GM12878 (cell line): ENCODE measurements at regions not wholly inside any gene's neighbourhood (a gene's known extent, or its start where the extent isn't known, plus 50 kb on each side); places are given as distances from the start of the nearest gene placed in this dataset.

ENCODE experiments used
- ATF7 ChIP-seq: fragments of 450-650 bp; IDR thresholded peaks from 2 replicates; pipeline ENCODE4 v1.6.1; 2016; ENCODE audit warnings: low read depth, mild to moderate bottlenecking
- DPF2 ChIP-seq: fragments of 450-650 bp; IDR thresholded peaks from 2 replicates; pipeline ENCODE4 v1.6.1; 2017; ENCODE audit warnings: mild to moderate bottlenecking
- ETV6 ChIP-seq, 2 experiments: fragments of 450-650 bp in 1 of 2; IDR thresholded peaks in 1 of 2; conservative IDR thresholded peaks in 1 of 2; 2 replicates each; pipeline ENCODE4 v1.6.1; 2014; ENCODE audit warnings: antibody characterized with exemption in 1 of 2, borderline replicate concordance in 1 of 2, low read depth in 1 of 2, mild to moderate bottlenecking in 1 of 2, moderate library complexity in 1 of 2
- EZH2 ChIP-seq: IDR thresholded peaks from 2 replicates; pipeline ENCODE4 v1.6.1; 2012; ENCODE audit warnings: low read depth, mild to moderate bottlenecking, control low read depth, inconsistent platforms, low read length, borderline replicate concordance; ENCODE audit not compliant: control insufficient read depth
- FOXK2 ChIP-seq: fragments of 450-650 bp; IDR thresholded peaks from 2 replicates; pipeline ENCODE4 v1.6.1; 2017; ENCODE audit warnings: mild to moderate bottlenecking, moderate library complexity
- KDM1A ChIP-seq: fragments of 200-600 bp; sonication (generic); IDR thresholded peaks from 2 replicates; pipeline ENCODE4 v1.6.1; 2016; ENCODE audit warnings: borderline replicate concordance
- KLF5 ChIP-seq: fragments of 450-650 bp; IDR thresholded peaks from 2 replicates; pipeline ENCODE4 v1.6.1; 2014; ENCODE audit warnings: mild to moderate bottlenecking; ENCODE audit not compliant: partially characterized antibody
- LARP7 ChIP-seq: fragments of 450-650 bp; IDR thresholded peaks from 2 replicates; pipeline ENCODE4 v1.6.1; 2017; ENCODE audit warnings: mild to moderate bottlenecking
- MXI1 ChIP-seq: fragments of 150-350 bp; IDR thresholded peaks from 2 replicates; pipeline ENCODE4 v1.6.1; 2011; ENCODE audit warnings: low read depth, mild to moderate bottlenecking, inconsistent platforms, low read length, improper control_type of control experiment
- MYC ChIP-seq: IDR thresholded peaks from 2 replicates; pipeline ENCODE4 v1.6.1; 2011; ENCODE audit warnings: mild to moderate bottlenecking, low read length, moderate library complexity, inconsistent platforms; ENCODE audit not compliant: insufficient read depth, insufficient replicate concordance, insufficient read length, severe bottlenecking
- NR2C1 ChIP-seq: fragments of 450-650 bp; IDR thresholded peaks from 2 replicates; pipeline ENCODE4 v1.6.1; 2017; ENCODE audit warnings: antibody characterized with exemption, mild to moderate bottlenecking, moderate library complexity
- PAX5 ChIP-seq: IDR thresholded peaks from 2 replicates; pipeline ENCODE4 v1.6.1; 2011; ENCODE audit warnings: low read depth, low read length, borderline replicate concordance
- POLR2A ChIP-seq: IDR thresholded peaks from 2 replicates; pipeline ENCODE4 v1.6.1; 2011; ENCODE audit warnings: low read depth, mild to moderate bottlenecking, low read length
- RB1 ChIP-seq: fragments of 450-650 bp; formaldehyde crosslinking; IDR thresholded peaks from 2 replicates; pipeline ENCODE4 v1.6.1; 2017; ENCODE audit warnings: mild to moderate bottlenecking, borderline replicate concordance
- RBBP5 ChIP-seq: fragments of 200-600 bp; sonication (generic); conservative IDR thresholded peaks from 2 replicates; pipeline ENCODE4 v1.6.1; 2016
- SMARCA5 ChIP-seq: fragments of 450-650 bp; IDR thresholded peaks from 2 replicates; pipeline ENCODE4 v1.6.1; 2017; ENCODE audit warnings: mild to moderate bottlenecking
- TF ChIP-seq, protein P1 (sequence below): fragments of 450-650 bp; IDR thresholded peaks from 2 replicates; pipeline ENCODE4 v1.6.1; 2016; ENCODE audit warnings: mild to moderate bottlenecking
- TF ChIP-seq, protein P2 (sequence below), 3 experiments: IDR thresholded peaks in 2 of 3; conservative IDR thresholded peaks in 1 of 3; 2 replicates each; pipeline ENCODE4 v1.5.1; 2011; ENCODE audit warnings: low read depth in 3 of 3, low read length in 3 of 3, mild to moderate bottlenecking in 3 of 3, control low read depth in 2 of 3, moderate library complexity in 2 of 3, inconsistent platforms in 1 of 3, mixed read lengths in 1 of 3; ENCODE audit not compliant: control insufficient read depth in 2 of 3, insufficient read depth in 1 of 3; ENCODE audit errors: extremely low read depth in 1 of 3
- TF ChIP-seq, protein P3 (sequence below): IDR thresholded peaks from 2 replicates; pipeline ENCODE4 v1.6.1; 2011; ENCODE audit warnings: borderline replicate concordance, low read depth, mild to moderate bottlenecking, moderate library complexity, low read length; ENCODE audit not compliant: insufficient read depth, poor library complexity, severe bottlenecking
- TF ChIP-seq, protein P4 (sequence below): IDR thresholded peaks from 2 replicates; pipeline ENCODE4 v1.6.1; 2012; ENCODE audit warnings: low read length, inconsistent platforms
- TF ChIP-seq, protein P5 (sequence below): IDR thresholded peaks from 2 replicates; pipeline ENCODE4 v1.6.1; 2011; ENCODE audit warnings: low read depth, low read length, improper control_type of control experiment, borderline replicate concordance
- TF ChIP-seq, protein P6 (sequence below): fragments of 450-650 bp; IDR thresholded peaks from 2 replicates; pipeline ENCODE4 v1.6.1; 2017; ENCODE audit warnings: borderline replicate concordance

DNA sequence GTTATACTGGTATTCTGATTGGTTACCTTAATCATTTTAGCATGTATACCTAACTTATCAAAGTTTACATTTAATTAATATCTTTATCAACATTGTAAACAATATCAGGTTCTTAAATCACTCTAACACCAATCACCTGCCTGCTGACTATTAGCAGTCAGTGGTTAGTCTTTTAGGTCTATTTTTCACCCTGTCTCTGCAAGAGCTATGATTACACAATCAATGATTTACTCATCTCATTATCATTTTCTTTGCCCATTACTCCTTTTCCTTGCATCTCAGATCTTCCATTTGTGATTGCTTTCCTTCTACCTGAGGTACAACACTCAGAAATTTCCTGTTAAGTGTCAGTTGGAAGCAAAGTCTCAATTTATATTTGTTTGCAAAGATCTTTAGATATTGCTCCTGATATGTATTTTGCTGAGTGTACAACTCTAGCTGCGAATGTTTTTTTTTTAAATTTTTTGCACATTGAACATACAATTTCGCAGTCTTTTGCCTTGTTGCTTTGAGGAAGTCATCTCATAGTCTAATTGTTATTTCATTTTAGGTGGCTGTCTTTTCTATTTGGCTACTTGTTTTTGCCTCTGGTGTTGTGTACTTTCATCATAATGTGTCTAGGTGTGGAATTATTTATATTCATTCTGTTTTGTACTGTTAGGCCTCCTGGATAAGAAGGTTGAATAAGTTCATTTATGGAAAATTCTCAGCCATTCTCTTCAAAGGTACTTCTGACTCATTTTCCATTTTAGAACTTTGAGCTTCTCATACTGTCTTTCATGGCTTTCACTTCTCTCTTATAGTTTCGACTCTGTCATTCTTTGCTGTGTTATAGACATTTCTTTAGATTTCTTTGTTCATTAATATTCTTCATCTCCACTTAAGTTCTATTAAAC, 104.9 kb upstream of the CEP162 start (continued):
- TF ChIP-seq, protein P1, sequence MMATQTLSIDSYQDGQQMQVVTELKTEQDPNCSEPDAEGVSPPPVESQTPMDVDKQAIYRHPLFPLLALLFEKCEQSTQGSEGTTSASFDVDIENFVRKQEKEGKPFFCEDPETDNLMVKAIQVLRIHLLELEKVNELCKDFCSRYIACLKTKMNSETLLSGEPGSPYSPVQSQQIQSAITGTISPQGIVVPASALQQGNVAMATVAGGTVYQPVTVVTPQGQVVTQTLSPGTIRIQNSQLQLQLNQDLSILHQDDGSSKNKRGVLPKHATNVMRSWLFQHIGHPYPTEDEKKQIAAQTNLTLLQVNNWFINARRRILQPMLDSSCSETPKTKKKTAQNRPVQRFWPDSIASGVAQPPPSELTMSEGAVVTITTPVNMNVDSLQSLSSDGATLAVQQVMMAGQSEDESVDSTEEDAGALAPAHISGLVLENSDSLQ, result no peak
- TF ChIP-seq, protein P2, sequence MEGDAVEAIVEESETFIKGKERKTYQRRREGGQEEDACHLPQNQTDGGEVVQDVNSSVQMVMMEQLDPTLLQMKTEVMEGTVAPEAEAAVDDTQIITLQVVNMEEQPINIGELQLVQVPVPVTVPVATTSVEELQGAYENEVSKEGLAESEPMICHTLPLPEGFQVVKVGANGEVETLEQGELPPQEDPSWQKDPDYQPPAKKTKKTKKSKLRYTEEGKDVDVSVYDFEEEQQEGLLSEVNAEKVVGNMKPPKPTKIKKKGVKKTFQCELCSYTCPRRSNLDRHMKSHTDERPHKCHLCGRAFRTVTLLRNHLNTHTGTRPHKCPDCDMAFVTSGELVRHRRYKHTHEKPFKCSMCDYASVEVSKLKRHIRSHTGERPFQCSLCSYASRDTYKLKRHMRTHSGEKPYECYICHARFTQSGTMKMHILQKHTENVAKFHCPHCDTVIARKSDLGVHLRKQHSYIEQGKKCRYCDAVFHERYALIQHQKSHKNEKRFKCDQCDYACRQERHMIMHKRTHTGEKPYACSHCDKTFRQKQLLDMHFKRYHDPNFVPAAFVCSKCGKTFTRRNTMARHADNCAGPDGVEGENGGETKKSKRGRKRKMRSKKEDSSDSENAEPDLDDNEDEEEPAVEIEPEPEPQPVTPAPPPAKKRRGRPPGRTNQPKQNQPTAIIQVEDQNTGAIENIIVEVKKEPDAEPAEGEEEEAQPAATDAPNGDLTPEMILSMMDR (IDR thresholded peaks at IDR 0.05 in 2 of 3, conservative IDR thresholded peaks at IDR 0.05 in 1 of 3; ENCODE audit: control insufficient read depth in 2 of 3, extremely low read depth in 1 of 3, insufficient read depth in 1 of 3, low read depth in 3 of 3, low read length in 3 of 3), result no peak
- TF ChIP-seq KLF5 (no peak), DPF2 (peak; percentile 86), LARP7 (no peak), RB1 (no peak), ATF7 (peak; percentile 92), POLR2A (no peak), NR2C1 (no peak), ETV6 (conservative IDR thresholded peaks at IDR 0.05 in 1 of 2, IDR thresholded peaks at IDR 0.05 in 1 of 2; ENCODE audit: borderline replicate concordance in 1 of 2, low read depth in 1 of 2) (no peak), MXI1 (no peak), RBBP5 (no peak), KDM1A (no peak), MYC (no peak), SMARCA5 (no peak), PAX5 (no peak), EZH2 (no peak), FOXK2 (no peak)
- TF ChIP-seq, protein P3, sequence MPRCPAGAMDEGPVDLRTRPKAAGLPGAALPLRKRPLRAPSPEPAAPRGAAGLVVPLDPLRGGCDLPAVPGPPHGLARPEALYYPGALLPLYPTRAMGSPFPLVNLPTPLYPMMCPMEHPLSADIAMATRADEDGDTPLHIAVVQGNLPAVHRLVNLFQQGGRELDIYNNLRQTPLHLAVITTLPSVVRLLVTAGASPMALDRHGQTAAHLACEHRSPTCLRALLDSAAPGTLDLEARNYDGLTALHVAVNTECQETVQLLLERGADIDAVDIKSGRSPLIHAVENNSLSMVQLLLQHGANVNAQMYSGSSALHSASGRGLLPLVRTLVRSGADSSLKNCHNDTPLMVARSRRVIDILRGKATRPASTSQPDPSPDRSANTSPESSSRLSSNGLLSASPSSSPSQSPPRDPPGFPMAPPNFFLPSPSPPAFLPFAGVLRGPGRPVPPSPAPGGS, result no peak
- TF ChIP-seq, protein P4, sequence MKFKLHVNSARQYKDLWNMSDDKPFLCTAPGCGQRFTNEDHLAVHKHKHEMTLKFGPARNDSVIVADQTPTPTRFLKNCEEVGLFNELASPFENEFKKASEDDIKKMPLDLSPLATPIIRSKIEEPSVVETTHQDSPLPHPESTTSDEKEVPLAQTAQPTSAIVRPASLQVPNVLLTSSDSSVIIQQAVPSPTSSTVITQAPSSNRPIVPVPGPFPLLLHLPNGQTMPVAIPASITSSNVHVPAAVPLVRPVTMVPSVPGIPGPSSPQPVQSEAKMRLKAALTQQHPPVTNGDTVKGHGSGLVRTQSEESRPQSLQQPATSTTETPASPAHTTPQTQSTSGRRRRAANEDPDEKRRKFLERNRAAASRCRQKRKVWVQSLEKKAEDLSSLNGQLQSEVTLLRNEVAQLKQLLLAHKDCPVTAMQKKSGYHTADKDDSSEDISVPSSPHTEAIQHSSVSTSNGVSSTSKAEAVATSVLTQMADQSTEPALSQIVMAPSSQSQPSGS, result peak; percentile 90
- TF ChIP-seq, protein P5, sequence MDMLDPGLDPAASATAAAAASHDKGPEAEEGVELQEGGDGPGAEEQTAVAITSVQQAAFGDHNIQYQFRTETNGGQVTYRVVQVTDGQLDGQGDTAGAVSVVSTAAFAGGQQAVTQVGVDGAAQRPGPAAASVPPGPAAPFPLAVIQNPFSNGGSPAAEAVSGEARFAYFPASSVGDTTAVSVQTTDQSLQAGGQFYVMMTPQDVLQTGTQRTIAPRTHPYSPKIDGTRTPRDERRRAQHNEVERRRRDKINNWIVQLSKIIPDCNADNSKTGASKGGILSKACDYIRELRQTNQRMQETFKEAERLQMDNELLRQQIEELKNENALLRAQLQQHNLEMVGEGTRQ, result no peak
- TF ChIP-seq, protein P6, sequence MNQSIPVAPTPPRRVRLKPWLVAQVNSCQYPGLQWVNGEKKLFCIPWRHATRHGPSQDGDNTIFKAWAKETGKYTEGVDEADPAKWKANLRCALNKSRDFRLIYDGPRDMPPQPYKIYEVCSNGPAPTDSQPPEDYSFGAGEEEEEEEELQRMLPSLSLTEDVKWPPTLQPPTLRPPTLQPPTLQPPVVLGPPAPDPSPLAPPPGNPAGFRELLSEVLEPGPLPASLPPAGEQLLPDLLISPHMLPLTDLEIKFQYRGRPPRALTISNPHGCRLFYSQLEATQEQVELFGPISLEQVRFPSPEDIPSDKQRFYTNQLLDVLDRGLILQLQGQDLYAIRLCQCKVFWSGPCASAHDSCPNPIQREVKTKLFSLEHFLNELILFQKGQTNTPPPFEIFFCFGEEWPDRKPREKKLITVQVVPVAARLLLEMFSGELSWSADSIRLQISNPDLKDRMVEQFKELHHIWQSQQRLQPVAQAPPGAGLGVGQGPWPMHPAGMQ, result no peak
